SIG-M5 (cell line): ENCODE measurements at regions not wholly inside any gene's neighbourhood (a gene's known extent, or its start where the extent isn't known, plus 50 kb on each side); places are given as distances from the start of the nearest gene placed in this dataset.

ENCODE experiments used
- DNase-seq: peaks from one replicate; lab custom pipeline; 2025; lab: John Stamatoyannopoulos, UW

GRCh38 chr4:126691797-126692196, 941.0 kb upstream of the INTU start:
- no peak for DNase-seq

DNA sequence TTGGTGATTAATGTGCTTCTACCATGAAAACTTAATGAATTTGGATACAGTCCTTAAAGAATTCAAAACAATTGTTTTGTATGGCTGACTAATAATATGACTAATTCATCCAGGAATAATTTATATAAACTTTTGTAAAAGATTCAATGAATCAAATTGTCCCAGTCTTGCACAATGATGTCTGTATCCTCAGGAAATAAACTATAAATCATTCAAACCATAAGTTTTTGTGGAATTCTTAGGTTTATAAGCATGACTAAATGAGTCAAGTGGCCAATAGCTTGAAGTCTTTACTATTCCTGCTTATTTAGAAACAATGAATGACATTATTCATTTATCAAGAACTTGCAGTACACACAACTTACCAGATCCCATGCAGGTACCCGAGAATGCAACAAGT, 935.0 kb upstream of the INTU start:
- DNase-seq, result no peak

GRCh38 chr4:126698224-126698623, 934.5 kb upstream of the INTU start:
- DNase-seq, result no peak

- DNase-seq, result no peak
Observed at GRCh38 chr4:126701756-126702155, 931.0 kb upstream of the INTU start.

GRCh38 chr4:126702747-126703146, 930.0 kb upstream of the INTU start:
- no peak for DNase-seq

GRCh38 chr4:126705266-126705665, 927.5 kb upstream of the INTU start:
- DNase-seq, result no peak

GRCh38 chr4:126708716-126709115, 924.0 kb upstream of the INTU start:
- DNase-seq, result no peak

GRCh38 chr4:126710935-126711334, 921.8 kb upstream of the INTU start:
- DNase-seq, result no peak

- DNase-seq, result no peak
Observed at GRCh38 chr4:126715067-126715466, 917.7 kb upstream of the INTU start.

DNA sequence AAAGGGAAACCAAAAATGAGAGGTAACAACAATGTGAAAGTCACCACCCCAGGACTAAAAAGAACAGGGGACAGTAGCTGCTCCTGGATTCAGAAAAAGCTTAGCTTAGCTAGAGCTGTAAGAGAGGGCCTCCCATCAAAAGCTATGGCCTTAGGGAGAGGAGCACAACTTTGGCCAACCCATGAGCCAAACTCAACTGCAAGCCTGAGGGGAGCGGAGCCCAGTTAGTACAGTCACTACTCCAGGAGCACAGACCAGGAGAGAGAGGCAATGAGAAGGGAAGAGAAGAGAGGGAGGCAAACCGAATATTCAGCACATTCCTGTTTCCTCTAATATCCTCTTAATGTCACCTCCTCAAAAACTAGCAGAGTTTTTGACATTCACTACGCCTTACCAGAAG, 917.1 kb upstream of the INTU start:
- no peak for DNase-seq

- no peak for DNase-seq
Observed at GRCh38 chr4:126718136-126718535, 914.6 kb upstream of the INTU start.

DNA sequence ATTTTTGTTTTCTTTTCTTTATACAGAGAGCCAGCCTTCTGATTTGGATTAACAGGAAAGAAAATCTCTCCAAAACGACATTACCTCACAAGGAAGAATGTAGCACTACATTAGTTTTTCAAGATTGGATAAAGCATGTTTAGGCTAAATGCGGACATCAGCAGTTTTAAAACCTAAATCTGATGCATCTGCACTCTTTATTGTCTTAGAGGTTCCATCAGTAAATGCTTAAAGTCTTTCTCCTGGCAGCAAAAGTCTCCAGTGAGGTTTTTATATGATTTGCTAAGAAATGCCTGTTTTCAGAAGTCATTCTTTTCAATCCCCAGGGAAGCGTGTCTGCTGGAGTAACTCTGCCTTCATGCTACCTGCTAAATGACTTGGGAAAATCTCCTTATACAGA, 912.9 kb upstream of the INTU start:
- DNase-seq, result no peak

- no peak for DNase-seq
Observed at GRCh38 chr4:126725906-126726305, 906.9 kb upstream of the INTU start.

- DNase-seq, result no peak
Observed at GRCh38 chr4:126727461-126727860, 905.3 kb upstream of the INTU start.

DNA sequence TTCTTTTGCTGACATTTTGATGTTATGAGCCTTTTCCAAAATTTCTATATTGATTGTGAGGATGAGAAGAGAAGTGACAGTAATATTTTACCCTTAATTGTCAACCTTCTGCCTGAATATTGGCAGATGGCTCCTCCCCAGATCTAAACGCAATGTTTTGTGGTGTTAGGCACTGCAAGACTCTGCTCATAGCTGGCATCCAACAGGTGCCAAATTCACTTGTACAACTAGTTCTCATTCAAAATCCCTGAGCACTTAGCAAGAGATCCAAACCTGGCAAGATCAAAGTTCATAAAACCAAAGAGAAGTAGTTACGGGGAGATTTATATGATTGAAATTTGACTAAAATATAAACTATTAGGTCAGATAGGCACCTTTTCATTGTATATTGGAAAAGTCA, 901.7 kb upstream of the INTU start:
- DNase-seq, result no peak

DNA sequence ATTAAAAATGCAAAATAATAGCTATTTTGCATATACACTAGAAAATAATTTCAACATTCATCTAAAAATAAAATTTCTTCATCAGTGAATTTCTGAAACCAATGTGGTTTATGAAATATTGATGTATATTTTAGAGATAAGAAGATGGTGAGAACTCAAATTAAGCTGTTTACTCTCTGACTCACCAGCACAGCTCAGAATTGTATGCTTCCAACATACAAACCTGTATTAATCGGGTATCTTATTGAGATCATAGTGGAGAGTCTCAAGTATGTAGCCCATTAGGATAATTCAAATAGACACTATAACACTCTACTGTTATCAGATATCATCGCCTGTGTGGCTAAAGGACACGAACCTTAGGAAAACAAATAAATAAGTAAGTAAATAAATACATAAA, 899.5 kb upstream of the INTU start:
- DNase-seq, result no peak

DNA sequence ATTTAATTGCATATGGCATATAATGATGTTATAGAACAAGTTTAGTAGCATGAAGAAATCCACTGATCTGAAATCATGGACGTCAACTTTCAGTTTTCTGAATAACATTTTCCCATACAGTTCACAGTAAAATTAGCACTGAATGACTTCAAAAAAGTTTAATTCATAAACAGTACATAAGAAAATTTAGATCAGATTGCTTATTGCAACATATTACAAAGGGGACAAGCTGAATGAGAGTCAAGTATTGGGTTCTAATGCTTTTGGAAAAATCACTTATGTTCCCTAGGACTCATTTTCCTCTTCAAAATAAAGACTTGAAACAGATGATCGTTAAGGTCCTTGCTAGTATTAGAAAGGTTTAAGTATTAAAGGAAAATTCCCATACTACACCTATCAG, 898.3 kb upstream of the INTU start:
- DNase-seq, result no peak

DNA sequence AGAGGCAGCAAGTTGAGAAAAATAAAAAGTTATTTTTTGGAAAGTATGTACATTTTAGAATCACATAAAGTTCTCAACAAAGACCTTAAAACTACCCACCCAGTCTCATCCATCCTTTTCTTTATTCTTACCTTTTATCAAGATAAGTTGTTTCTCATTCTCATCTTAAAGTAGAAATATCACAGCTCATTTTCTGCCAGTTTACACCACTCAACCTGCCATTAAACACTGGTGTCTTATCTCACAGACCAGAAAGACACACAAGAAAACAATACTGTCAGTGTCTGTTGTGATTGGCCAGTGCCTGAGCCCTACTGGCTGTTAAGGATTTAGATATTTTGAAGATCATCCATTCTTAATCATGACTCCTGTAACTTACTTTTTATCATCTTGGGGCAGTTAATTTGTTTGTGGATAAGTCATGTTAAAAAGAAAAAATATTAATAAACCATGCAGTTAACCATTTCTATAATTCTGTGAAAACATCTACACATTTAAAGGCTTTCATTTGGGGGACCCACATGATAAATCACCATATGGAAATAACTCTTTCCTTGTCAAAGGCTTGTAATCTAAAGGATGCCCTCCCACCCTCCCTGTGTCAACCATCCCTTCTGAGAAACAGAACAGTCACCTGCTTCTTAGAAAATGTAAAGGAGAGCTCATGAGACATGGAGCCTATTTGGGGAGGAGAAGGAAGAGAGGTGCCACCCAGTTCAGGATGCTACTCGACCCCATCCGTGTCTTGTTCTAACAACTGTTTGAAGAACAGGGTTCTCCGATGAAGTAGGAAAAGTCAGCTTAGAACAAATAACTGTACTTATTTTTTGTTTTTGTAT, 897.2 kb upstream of the INTU start:
- DNase-seq, result no peak

- DNase-seq, result no peak
Observed at GRCh38 chr4:126736133-126736518, 896.6 kb upstream of the INTU start.

- DNase-seq, result no peak
Observed at GRCh38 chr4:126737899-126738526, 894.7 kb upstream of the INTU start.

GRCh38 chr4:126738527-126738923, 894.2 kb upstream of the INTU start:
- DNase-seq, result no peak

DNA sequence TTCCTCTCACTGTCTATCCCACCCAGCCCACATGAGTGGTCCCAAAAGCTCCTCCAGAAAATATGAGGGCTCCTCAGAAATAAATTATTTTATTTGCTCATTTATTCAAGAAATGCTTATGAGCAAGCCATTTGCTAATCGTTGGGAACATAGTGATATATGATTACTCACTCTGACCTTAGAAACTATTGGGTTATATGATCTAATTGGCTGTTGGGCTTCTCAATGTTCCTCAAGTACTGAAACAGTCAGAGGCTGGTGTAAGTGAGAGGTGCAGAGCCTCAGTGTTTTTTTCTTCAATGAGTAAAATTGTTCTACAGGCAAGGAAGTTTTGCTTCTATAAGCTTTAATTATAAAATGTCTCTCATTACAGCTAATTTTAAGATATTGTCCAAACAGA, 893.8 kb upstream of the INTU start:
- DNase-seq, result no peak

DNA sequence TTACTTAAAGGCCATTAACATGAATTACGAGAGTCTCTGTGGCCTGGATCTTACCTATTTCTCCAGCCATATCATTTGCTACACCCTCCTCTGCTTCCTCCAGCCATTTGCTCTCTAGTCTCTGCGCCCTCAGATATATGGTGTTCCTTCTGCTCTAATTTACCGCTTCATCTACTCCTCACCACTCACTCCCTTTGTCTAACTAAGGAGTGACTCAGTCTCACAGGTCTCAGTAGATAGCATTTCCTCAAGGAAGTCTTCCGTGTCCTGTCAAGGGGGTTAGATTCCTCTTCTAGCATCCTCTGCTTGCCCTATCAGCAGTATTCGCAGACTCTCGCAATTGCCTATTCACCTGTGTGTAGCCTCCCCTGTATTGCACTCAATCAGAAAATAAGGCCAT, 892.1 kb upstream of the INTU start:
- no peak for DNase-seq

DNA sequence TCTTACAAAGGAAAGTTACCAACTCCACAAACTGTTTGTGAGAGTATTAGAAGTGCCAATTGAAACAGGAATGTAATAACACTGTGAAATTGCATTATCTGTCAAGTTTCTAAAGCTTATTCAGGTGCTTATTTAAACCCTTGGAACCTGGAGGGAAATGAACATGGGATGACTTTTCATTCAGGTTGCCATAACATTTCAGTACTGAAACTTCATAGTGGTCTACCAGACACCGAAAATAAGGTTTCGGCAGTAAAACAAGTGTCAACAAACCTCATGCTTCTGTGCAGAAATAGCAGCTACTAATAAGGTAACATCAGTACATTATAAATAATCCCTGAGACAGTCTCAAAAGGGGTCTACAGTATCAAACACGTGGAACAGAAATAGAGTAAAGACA, 890.7 kb upstream of the INTU start:
- no peak for DNase-seq
